OCI-LY7 (cell line): ENCODE measurements at regions not wholly inside any gene's neighbourhood (a gene's known extent, or its start where the extent isn't known, plus 50 kb on each side); places are given as distances from the start of the nearest gene placed in this dataset.

ENCODE experiments used
- EZH2phosphoT487 ChIP-seq: fragments of 200-600 bp; sonication (generic); IDR thresholded peaks from 2 replicates; pipeline ENCODE4 v1.6.1; 2018; ENCODE audit warnings: low read depth, borderline replicate concordance, mild to moderate bottlenecking, mixed run types, antibody characterized with exemption, low read length, moderate library complexity, mixed read lengths
- TF ChIP-seq, protein P1 (sequence below): fragments of 200-600 bp; sonication (generic); conservative IDR thresholded peaks from 2 replicates; pipeline ENCODE4 v1.5.1; 2014; ENCODE audit warnings: mild to moderate bottlenecking, antibody characterized with exemption, low read length, moderate library complexity, mixed read lengths

DNA sequence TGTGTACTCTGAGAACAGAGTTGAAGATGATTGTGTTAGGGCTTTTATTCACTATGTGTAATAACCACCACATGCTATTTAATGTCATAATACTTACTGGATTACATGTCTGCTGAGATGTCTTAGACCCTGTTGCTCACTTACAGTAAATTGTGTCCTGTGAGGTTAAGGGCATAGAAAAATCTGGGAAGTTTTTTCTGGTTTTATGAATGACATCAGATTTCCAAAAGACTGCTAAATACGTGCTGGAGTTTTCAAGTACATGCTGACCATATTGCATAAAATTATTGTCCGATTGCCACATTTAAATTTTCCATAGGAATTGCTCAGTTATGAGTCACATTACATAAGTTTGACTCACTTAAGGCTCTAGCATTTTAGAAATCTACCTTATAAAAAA, 96.7 kb upstream of the COL5A2 start:
- TF ChIP-seq, protein P1, sequence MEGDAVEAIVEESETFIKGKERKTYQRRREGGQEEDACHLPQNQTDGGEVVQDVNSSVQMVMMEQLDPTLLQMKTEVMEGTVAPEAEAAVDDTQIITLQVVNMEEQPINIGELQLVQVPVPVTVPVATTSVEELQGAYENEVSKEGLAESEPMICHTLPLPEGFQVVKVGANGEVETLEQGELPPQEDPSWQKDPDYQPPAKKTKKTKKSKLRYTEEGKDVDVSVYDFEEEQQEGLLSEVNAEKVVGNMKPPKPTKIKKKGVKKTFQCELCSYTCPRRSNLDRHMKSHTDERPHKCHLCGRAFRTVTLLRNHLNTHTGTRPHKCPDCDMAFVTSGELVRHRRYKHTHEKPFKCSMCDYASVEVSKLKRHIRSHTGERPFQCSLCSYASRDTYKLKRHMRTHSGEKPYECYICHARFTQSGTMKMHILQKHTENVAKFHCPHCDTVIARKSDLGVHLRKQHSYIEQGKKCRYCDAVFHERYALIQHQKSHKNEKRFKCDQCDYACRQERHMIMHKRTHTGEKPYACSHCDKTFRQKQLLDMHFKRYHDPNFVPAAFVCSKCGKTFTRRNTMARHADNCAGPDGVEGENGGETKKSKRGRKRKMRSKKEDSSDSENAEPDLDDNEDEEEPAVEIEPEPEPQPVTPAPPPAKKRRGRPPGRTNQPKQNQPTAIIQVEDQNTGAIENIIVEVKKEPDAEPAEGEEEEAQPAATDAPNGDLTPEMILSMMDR: no peak
- TF ChIP-seq EZH2phosphoT487: no peak
